GM12801 (cell line): ENCODE measurements at regions not wholly inside any gene's neighbourhood (a gene's known extent, or its start where the extent isn't known, plus 50 kb on each side); places are given as distances from the start of the nearest gene placed in this dataset.

Source experiments
- TF ChIP-seq, protein P1 (sequence below): IDR thresholded peaks from one replicate; pipeline ENCODE4 v1.5.1; 2011; ENCODE audit warnings: control low read depth; ENCODE audit not compliant: insufficient read length; ENCODE audit errors: extremely low read depth

DNA sequence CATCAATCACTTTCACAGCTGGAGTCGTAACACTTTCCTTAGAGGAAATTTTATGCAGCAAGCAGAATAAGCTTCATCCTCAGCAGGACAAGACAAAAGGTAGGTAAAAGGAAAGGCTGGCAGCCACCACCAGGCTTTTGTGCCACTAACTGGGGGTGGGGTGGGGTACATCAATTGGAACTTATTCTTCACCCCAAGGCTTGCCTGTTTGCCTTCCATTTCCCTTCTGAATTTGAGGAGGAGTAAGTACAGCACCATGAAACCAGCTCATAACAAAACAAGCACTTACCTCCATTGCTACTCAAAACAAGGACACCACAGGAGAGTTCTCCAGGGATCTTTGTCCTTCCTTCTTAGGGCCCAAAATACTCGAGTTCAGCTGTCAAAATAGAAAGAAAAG is 296.8 kb downstream of the ARRDC4 start:
- TF ChIP-seq, protein P1, sequence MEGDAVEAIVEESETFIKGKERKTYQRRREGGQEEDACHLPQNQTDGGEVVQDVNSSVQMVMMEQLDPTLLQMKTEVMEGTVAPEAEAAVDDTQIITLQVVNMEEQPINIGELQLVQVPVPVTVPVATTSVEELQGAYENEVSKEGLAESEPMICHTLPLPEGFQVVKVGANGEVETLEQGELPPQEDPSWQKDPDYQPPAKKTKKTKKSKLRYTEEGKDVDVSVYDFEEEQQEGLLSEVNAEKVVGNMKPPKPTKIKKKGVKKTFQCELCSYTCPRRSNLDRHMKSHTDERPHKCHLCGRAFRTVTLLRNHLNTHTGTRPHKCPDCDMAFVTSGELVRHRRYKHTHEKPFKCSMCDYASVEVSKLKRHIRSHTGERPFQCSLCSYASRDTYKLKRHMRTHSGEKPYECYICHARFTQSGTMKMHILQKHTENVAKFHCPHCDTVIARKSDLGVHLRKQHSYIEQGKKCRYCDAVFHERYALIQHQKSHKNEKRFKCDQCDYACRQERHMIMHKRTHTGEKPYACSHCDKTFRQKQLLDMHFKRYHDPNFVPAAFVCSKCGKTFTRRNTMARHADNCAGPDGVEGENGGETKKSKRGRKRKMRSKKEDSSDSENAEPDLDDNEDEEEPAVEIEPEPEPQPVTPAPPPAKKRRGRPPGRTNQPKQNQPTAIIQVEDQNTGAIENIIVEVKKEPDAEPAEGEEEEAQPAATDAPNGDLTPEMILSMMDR: no peak

DNA sequence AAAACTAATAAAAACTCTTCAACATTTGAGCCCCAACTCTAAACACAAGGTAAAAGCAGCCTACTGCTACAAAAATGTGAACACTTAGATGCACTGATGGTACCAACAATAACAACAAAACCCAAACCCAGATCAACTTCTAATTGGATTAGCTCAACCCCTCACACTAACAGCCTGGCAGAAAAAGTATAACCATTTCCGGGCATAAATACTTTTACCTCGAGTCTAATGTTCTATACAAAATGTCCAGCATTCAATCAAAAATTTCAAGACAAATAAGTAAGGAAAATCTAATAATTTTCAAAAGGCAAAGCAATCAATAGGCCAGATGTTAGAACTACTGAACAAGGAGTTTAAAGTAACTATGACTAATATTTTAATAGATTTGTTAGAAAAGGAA is 303.3 kb downstream of the ARRDC4 start:
- TF ChIP-seq, protein P1: no peak

DNA sequence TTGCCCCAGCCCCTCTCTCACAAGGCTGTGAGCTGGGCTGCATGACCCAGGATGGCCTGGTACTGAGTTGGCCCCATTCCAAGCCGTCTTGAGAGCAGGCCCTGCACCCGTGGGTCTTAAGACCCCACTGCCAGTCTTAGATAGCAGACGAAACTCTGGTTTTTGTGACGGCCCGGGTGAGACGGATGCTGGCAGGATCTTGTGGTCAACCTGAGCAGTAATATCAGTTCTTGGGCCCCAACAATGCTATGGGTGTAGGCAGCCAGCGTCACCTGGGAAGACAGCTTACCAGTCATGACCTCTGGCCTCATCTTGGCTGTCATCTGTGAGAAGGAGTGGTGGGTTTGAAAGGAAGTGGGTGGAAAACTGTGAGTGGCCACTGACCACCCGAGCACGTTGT is 305.8 kb downstream of the ARRDC4 start:
- TF ChIP-seq, protein P1: no peak

DNA sequence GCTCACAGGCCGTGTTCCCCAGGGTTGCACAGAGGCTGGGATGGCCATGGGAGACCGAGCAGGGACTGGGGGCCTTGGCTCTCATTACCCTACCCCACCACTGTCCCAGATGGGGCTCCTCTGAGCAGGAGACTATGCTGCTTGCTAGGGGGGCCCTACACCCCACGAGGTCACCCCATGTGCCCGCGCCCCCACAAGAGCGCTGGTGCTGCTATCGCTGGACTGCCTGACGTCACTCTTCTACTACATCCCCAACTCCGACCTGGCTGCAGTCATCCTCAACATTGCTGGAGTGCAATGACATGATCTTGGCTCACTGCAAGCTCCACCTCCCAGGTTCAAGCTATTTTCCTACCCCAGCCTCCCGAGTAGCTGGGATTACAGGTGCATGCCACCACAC is 307.7 kb downstream of the ARRDC4 start:
- TF ChIP-seq, protein P1: no peak

DNA sequence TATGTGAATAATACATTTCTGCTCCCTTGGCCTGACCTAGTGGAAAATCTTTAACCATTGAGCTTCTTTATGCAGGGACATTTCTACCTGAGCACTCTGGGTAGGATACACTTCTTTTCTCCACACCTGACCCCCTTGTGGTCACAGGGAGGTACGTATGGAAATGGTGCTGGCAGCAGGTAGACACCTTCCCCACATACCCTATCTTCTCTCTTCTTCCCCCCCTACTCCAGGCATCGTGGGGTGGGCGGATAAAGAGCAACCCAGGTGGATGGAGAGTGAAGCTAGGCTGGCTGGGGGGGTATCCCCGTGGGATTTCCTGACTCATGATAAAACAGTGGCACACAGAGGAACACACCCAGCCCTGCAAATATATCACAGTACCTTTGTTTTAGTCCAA is 312.1 kb downstream of the ARRDC4 start:
- TF ChIP-seq, protein P1: no peak

DNA sequence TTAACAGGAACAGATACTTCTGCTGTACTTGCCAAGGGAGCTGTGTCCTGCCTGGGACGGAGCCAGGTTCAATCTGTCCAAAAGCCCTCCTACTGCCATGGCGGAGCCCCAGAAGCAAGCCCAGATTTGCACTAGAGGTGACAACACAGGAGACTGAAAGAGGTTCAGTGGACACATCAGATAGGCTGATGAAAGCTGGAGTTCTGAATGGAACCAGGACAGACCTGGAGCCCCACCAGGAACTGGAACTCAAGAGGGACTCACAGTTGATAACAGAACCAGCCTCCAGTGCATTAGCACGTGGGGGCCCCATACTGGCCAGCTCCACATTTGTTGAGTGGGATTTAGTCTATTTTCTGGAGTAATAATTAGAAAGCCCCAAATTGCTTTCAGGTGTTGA is 315.5 kb downstream of the ARRDC4 start:
- TF ChIP-seq, protein P1: no peak

DNA sequence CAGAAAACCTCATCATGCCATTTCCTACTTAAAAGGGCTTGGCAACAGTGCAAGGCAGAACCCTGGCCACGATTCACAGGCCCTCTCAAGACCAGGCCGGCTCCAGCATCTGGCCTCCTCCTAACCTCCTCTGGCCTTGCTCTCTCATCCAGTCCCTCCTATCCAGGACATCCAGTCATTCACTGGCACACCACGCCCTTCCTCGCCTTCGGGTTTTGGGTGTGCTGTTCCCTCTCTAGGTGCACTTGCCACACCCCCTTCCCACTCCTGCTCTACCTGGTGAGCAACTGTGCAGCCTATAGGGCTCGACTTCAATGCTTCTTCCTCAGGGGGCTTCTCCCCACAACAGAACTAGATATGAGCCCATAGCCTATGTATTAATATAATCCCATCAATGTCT is 317.1 kb downstream of the ARRDC4 start:
- TF ChIP-seq, protein P1: no peak
